ENCODE measurements at regions not wholly inside any gene's neighbourhood (a gene's known extent, or its start where the extent isn't known, plus 50 kb on each side); places are given as distances from the start of the nearest gene placed in this dataset.

DNA sequence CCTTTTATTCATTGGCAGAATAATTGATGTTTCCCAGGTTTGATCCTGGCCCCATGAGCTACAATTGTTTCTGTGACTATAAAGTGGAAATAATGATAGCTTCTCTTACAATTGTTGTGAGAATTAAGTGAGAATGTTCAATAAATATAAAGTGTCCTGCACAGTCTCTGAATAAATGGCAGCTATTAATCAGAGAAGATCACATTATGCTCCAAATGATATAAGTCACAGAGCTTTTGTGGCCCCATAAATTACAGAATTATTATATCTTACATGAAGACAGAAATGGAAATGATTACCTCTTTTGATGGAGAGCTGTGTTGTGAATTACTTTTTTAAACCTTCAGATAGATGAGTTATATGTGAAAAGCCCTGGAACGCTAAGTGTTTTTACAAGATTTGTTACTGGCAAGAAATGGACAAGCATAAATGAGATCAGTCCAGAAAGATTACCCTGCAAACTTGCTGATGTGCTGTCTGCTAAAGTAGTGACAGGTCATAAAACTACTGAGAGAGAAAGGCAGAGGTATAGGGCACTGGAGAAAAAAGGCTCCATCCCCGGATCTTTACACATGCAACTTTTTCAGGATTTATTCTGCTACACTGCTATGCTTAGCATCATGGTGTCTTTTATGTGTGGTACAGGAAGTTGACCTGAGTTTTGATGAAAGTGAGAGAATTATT, 750.9 kb upstream of the GOT2 start:
- TF ChIP-seq, protein P1, sequence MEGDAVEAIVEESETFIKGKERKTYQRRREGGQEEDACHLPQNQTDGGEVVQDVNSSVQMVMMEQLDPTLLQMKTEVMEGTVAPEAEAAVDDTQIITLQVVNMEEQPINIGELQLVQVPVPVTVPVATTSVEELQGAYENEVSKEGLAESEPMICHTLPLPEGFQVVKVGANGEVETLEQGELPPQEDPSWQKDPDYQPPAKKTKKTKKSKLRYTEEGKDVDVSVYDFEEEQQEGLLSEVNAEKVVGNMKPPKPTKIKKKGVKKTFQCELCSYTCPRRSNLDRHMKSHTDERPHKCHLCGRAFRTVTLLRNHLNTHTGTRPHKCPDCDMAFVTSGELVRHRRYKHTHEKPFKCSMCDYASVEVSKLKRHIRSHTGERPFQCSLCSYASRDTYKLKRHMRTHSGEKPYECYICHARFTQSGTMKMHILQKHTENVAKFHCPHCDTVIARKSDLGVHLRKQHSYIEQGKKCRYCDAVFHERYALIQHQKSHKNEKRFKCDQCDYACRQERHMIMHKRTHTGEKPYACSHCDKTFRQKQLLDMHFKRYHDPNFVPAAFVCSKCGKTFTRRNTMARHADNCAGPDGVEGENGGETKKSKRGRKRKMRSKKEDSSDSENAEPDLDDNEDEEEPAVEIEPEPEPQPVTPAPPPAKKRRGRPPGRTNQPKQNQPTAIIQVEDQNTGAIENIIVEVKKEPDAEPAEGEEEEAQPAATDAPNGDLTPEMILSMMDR (IDR thresholded peaks at IDR 0.05): no peak
- TF ChIP-seq POLR2A (IDR thresholded peaks at IDR 0.05): no peak

Data from lower leg skin (tissue), 3 donors.